Fibroblast of the aortic adventitia (primary cell): ENCODE measurements at regions not wholly inside any gene's neighbourhood (a gene's known extent, or its start where the extent isn't known, plus 50 kb on each side); places are given as distances from the start of the nearest gene placed in this dataset.
"Not testable (repeated sequence)": the region's sequence is repeated elsewhere in the genome, so short reads cannot be mapped to it uniquely, and the experiment has no call there.

Experiments used
- DNase-seq: peaks from one replicate; pipeline ENCODE4 v3.0.0-alpha.2; 2010; ENCODE audit warnings: low read depth
- H3K4me3 ChIP-seq: 2 replicates; pipeline ENCODE4 v1.5.1; 2011; ENCODE audit warnings: low read depth, mild to moderate bottlenecking, control low read depth, low read length, moderate library complexity
- CTCF ChIP-seq: IDR thresholded peaks from 2 replicates; pipeline ENCODE4 v1.5.1; 2011; ENCODE audit warnings: mild to moderate bottlenecking, low read length, control low read depth, inconsistent platforms; ENCODE audit not compliant: insufficient read depth

GRCh38 chr6:137560184-137560563 lies 66.0 kb upstream of the OLIG3 start:
- no peak for TF ChIP-seq CTCF
- no peak overlapping the region for H3K4me3 ChIP-seq
- DNase-seq, result no peak

- no peak for TF ChIP-seq CTCF
- H3K4me3 ChIP-seq, result no peak overlapping the region
- no peak for DNase-seq
Measured at GRCh38 chr6:137568067-137568466, 73.9 kb upstream of the OLIG3 start.

GRCh38 chr6:137570393-137570792 lies 76.2 kb upstream of the OLIG3 start:
- no peak overlapping the region for H3K4me3 ChIP-seq
- TF ChIP-seq CTCF, result no peak
- no peak for DNase-seq

- no peak overlapping the region for H3K4me3 ChIP-seq
- DNase-seq, result peak; percentile 12
- TF ChIP-seq CTCF, result peak; percentile 69
Measured at GRCh38 chr6:137571854-137572253, 77.7 kb upstream of the OLIG3 start.

GRCh38 chr6:137573739-137574138 lies 79.5 kb upstream of the OLIG3 start:
- no peak for TF ChIP-seq CTCF
- DNase-seq, result no peak
- no peak overlapping the region for H3K4me3 ChIP-seq

GRCh38 chr6:137579612-137580011 lies 85.4 kb upstream of the OLIG3 start:
- no peak overlapping the region for H3K4me3 ChIP-seq
- TF ChIP-seq CTCF, result no peak
- no peak for DNase-seq

- no peak for DNase-seq
- no peak overlapping the region for H3K4me3 ChIP-seq
Measured at GRCh38 chr6:137581019-137581707, 87.0 kb upstream of the OLIG3 start.

GRCh38 chr6:137583519-137583918 lies 89.3 kb upstream of the OLIG3 start:
- not testable (repeated sequence) for DNase-seq, H3K4me3 ChIP-seq

More at GRCh38 chr6:137581019-137581707, 87.0 kb upstream of the OLIG3 start:
- TF ChIP-seq CTCF, result no peak
